H9 (cell line): ENCODE measurements at regions not wholly inside any gene's neighbourhood (a gene's known extent, or its start where the extent isn't known, plus 50 kb on each side); places are given as distances from the start of the nearest gene placed in this dataset.

ENCODE experiments used
- DNase-seq: peaks from one replicate; pipeline ENCODE4 v3.0.0-alpha.2; 2017
- H2AFZ ChIP-seq: one replicate; pipeline ENCODE4 v1.6.1; 2013; ENCODE audit warnings: mild to moderate bottlenecking, low read length, control low read depth, moderate library complexity
- H2AK5ac ChIP-seq: 2 replicates; pipeline ENCODE4 v1.6.1; 2013; ENCODE audit warnings: low read length, control low read depth, mixed read lengths; ENCODE audit not compliant: insufficient read length
- H2BK120ac ChIP-seq: one replicate; pipeline ENCODE4 v1.6.1; 2013; ENCODE audit warnings: low read depth, mild to moderate bottlenecking, low read length, control low read depth, inconsistent platforms; ENCODE audit not compliant: poor library complexity, severe bottlenecking
- H2BK12ac ChIP-seq: 2 replicates; pipeline ENCODE4 v1.6.1; 2013; ENCODE audit warnings: low read length, control low read depth, mixed read lengths, low read depth; ENCODE audit not compliant: insufficient read length
- H2BK15ac ChIP-seq: 2 replicates; pipeline ENCODE4 v1.6.1; 2013; ENCODE audit warnings: low read depth, low read length, control low read depth
- H2BK20ac ChIP-seq: one replicate; pipeline ENCODE4 v1.6.1; 2013; ENCODE audit warnings: low read depth, mild to moderate bottlenecking, low read length, control low read depth, inconsistent platforms; ENCODE audit not compliant: poor library complexity, severe bottlenecking
- H2BK5ac ChIP-seq: 2 replicates; pipeline ENCODE4 v1.6.1; 2013; ENCODE audit warnings: low read length, control low read depth, mixed read lengths; ENCODE audit not compliant: insufficient read length
- H3K14ac ChIP-seq: 2 replicates; pipeline ENCODE4 v1.6.1; 2013; ENCODE audit warnings: low read length, control low read depth; ENCODE audit not compliant: insufficient read depth
- H3K18ac ChIP-seq: 2 replicates; pipeline ENCODE4 v1.6.1; 2013; ENCODE audit warnings: low read depth, mild to moderate bottlenecking, mixed read lengths, low read length, control low read depth; ENCODE audit not compliant: insufficient read length
- H3K23ac ChIP-seq: 2 replicates; pipeline ENCODE4 v1.6.1; 2013; ENCODE audit warnings: low read length, control low read depth, mixed read lengths, low read depth; ENCODE audit not compliant: insufficient read length
- H3K23me2 ChIP-seq: 2 replicates; pipeline ENCODE4 v1.6.1; 2013; ENCODE audit warnings: low read depth, mild to moderate bottlenecking, mixed read lengths, low read length, control low read depth; ENCODE audit not compliant: insufficient read length, poor library complexity, severe bottlenecking
- H3K27ac ChIP-seq: 2 replicates; pipeline ENCODE4 v1.5.1; 2013; ENCODE audit warnings: low read length, control low read depth, mixed read lengths, low read depth; ENCODE audit not compliant: insufficient read length
- H3K27me3 ChIP-seq: 2 replicates; pipeline ENCODE4 v1.6.1; 2013; ENCODE audit warnings: low read length, control low read depth, inconsistent platforms; ENCODE audit not compliant: insufficient read depth
- H3K4ac ChIP-seq: 2 replicates; pipeline ENCODE4 v1.6.1; 2013; ENCODE audit warnings: low read depth, mild to moderate bottlenecking, control low read depth, inconsistent platforms, low read length, moderate library complexity
- H3K4me1 ChIP-seq: 2 replicates; pipeline ENCODE4 v1.6.1; 2013; ENCODE audit warnings: low read length, control low read depth, inconsistent platforms; ENCODE audit not compliant: insufficient read depth
- H3K4me2 ChIP-seq: 2 replicates; pipeline ENCODE4 v1.6.1; 2013; ENCODE audit warnings: low read length, control low read depth, mixed read lengths; ENCODE audit not compliant: insufficient read length, insufficient read depth
- H3K56ac ChIP-seq: 2 replicates; pipeline ENCODE4 v1.6.1; 2013; ENCODE audit warnings: low read depth, mild to moderate bottlenecking, mixed read lengths, low read length, control low read depth; ENCODE audit not compliant: insufficient read length
- H3K79me1 ChIP-seq: 2 replicates; pipeline ENCODE4 v1.6.1; 2013; ENCODE audit warnings: low read depth, mild to moderate bottlenecking, moderate library complexity, low read length, control low read depth, inconsistent platforms; ENCODE audit not compliant: insufficient read depth, poor library complexity, severe bottlenecking
- H3K79me2 ChIP-seq: 2 replicates; pipeline ENCODE4 v1.6.1; 2013; ENCODE audit warnings: low read length, control low read depth, inconsistent platforms; ENCODE audit not compliant: insufficient read depth
- H3K9ac ChIP-seq: 2 replicates; pipeline ENCODE4 v1.6.1; 2013; ENCODE audit warnings: low read length, control low read depth, mixed read lengths; ENCODE audit not compliant: insufficient read length; ENCODE audit errors: extremely low read depth
- H3K9me3 ChIP-seq: one replicate; pipeline ENCODE4 v1.6.1; 2013; ENCODE audit warnings: low read depth, low read length, inconsistent platforms; ENCODE audit not compliant: control insufficient read depth
- H3T11ph ChIP-seq: one replicate; pipeline ENCODE4 v1.6.1; 2013; ENCODE audit warnings: mild to moderate bottlenecking, low read length, control low read depth, inconsistent platforms
- H4K20me1 ChIP-seq: one replicate; pipeline ENCODE4 v1.6.1; 2013; ENCODE audit not compliant: control insufficient read depth, insufficient read length, insufficient read depth
- H4K5ac ChIP-seq: 2 replicates; pipeline ENCODE4 v1.6.1; 2013; ENCODE audit warnings: low read depth, mild to moderate bottlenecking, mixed read lengths, low read length, control low read depth; ENCODE audit not compliant: insufficient read length
- H4K8ac ChIP-seq: replicated peaks from 2 replicates; pipeline ENCODE4 v1.6.1; 2013; ENCODE audit warnings: low read length, control low read depth, mixed read lengths, low read depth; ENCODE audit not compliant: insufficient read length
- H4K91ac ChIP-seq: 2 replicates; pipeline ENCODE4 v1.6.1; 2013; ENCODE audit warnings: low read depth, mild to moderate bottlenecking, moderate library complexity, mixed read lengths, low read length, control low read depth; ENCODE audit not compliant: insufficient read length
- H3K27ac Mint-ChIP-seq, 3 experiments: 2 replicates in 2 of 3; 3 replicates in 1 of 3; pipeline ENCODE4 v1.8.0; 2020 to 2021; ENCODE audit warnings: mixed read lengths in 3 of 3, mild to moderate bottlenecking in 1 of 3, moderate library complexity in 1 of 3
- H3K27me3 Mint-ChIP-seq: 2 replicates; pipeline ENCODE4 v1.8.0; 2021; ENCODE audit warnings: low read depth, mild to moderate bottlenecking, moderate library complexity, mixed read lengths
- H3K36me3 Mint-ChIP-seq, 3 experiments: 2 replicates in 2 of 3; 3 replicates in 1 of 3; pipeline ENCODE4 v1.8.0; 2020 to 2021; ENCODE audit warnings: low read depth in 3 of 3, mixed read lengths in 3 of 3; ENCODE audit not compliant: insufficient read depth in 1 of 3
- H3K4me1 Mint-ChIP-seq, 2 experiments: 2 replicates each; pipeline ENCODE4 v1.8.0; 2020; ENCODE audit warnings: mixed read lengths in 2 of 2
- H3K4me3 Mint-ChIP-seq, 2 experiments: 2 replicates in 1 of 2; 3 replicates in 1 of 2; pipeline ENCODE4 v1.8.0; 2020 to 2021; ENCODE audit warnings: mild to moderate bottlenecking in 2 of 2, mixed read lengths in 2 of 2, moderate library complexity in 1 of 2
- H3K9me3 Mint-ChIP-seq, 2 experiments: 2 replicates in 1 of 2; 3 replicates in 1 of 2; pipeline ENCODE4 v1.8.0; 2020; ENCODE audit warnings: mild to moderate bottlenecking in 2 of 2, mixed read lengths in 2 of 2, moderate library complexity in 1 of 2
- WGBS: extraction: QIAGEN DNeasy Blood & Tissue Kit; methylation state at CpG from one replicate; pipeline ENCODE4 v1.1.7; 2013; ENCODE audit warnings: missing lambda C conversion rate, low lambda C conversion rate, mixed read lengths; ENCODE audit not compliant: insufficient read length; ENCODE audit errors: extremely low coverage; 5-methylcytosine and 5-hydroxymethylcytosine counted together
- TF ChIP-seq, protein P1 (sequence below): fragments of 200-600 bp; sonication (generic); conservative IDR thresholded peaks from 3 replicates; pipeline ENCODE4 v1.8.0; 2021; ENCODE audit warnings: antibody characterized with exemption, mild to moderate bottlenecking

DNA sequence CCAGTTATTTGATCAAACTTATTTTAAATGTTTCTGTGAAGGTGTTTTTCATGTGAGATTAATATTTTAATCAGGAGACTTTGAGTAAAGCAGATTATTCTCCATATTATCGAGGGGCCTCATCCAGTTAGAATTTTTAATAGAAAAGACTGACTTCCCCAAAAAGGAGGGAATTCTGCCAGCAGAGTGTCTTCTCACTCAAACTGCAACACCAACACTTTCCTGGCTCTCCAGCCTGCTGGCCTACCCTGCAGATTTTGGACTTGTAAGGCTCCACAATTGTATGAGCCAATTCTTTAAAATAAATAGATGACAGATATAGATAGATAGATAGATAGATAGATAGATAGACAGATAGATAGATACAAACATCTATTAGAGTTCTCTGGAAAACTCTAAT, 155.7 kb downstream of the SEC23A start:
- no peaks in the 10 kb centered on the region for H3K27me3 Mint-ChIP-seq
- Histone ChIP-seq H2AK5ac (no peak overlapping the region), H3K27ac (no peak overlapping the region), H2AFZ (no peak overlapping the region), H4K91ac (no peak overlapping the region), H2BK12ac (no peak overlapping the region), H3K23ac (no peak overlapping the region), H2BK15ac (no peak overlapping the region), H3K56ac (no peak overlapping the region), H3K4ac (no peak overlapping the region), H3K9ac (no peak overlapping the region), H3T11ph (no peak overlapping the region), H4K8ac (no peak overlapping the region), H2BK120ac (no peak overlapping the region), H2BK20ac (no peak overlapping the region), H4K5ac (no peak overlapping the region), H3K79me1 (no peaks in the 10 kb centered on the region), H3K4me2 (no peak overlapping the region), H3K27me3 (no peaks in the 10 kb centered on the region), H3K4me1 (no peaks in the 10 kb centered on the region), H4K20me1 (no peaks in the 10 kb centered on the region), H3K18ac (no peak overlapping the region), H3K79me2 (no peaks in the 10 kb centered on the region), H2BK5ac (no peak overlapping the region), H3K9me3 (no peaks in the 10 kb centered on the region), H3K23me2 (no peaks in the 10 kb centered on the region), H3K14ac (no peak overlapping the region)
- no peaks in the 10 kb centered on the region for H3K9me3 Mint-ChIP-seq
- H3K27ac Mint-ChIP-seq = no peak overlapping the region
- H3K36me3 Mint-ChIP-seq = no peaks in the 10 kb centered on the region
- no CpG with 5 or more reads among the region's 1 CpG for WGBS
- DNase-seq = no peak
- TF ChIP-seq, protein P1, sequence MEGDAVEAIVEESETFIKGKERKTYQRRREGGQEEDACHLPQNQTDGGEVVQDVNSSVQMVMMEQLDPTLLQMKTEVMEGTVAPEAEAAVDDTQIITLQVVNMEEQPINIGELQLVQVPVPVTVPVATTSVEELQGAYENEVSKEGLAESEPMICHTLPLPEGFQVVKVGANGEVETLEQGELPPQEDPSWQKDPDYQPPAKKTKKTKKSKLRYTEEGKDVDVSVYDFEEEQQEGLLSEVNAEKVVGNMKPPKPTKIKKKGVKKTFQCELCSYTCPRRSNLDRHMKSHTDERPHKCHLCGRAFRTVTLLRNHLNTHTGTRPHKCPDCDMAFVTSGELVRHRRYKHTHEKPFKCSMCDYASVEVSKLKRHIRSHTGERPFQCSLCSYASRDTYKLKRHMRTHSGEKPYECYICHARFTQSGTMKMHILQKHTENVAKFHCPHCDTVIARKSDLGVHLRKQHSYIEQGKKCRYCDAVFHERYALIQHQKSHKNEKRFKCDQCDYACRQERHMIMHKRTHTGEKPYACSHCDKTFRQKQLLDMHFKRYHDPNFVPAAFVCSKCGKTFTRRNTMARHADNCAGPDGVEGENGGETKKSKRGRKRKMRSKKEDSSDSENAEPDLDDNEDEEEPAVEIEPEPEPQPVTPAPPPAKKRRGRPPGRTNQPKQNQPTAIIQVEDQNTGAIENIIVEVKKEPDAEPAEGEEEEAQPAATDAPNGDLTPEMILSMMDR = no peak
- no peak overlapping the region for H3K4me3 Mint-ChIP-seq
- no peaks in the 10 kb centered on the region for H3K4me1 Mint-ChIP-seq
